DMS53 treated with DMSO at 0.1 percent for 48 hours (cell line): ENCODE measurements at regions not wholly inside any gene's neighbourhood (a gene's known extent, or its start where the extent isn't known, plus 50 kb on each side); places are given as distances from the start of the nearest gene placed in this dataset.
A peak's percentile ranks its signal among the peaks of the same experiment; 100 is the strongest.

Experiments
- DNase-seq: peaks from one replicate; lab custom pipeline; 2025; ENCODE audit not compliant: unreplicated experiment; lab: John Stamatoyannopoulos, UW

- DNase-seq: no peak
Observed at GRCh38 chr4:111466811-111467604, 678.2 kb upstream of the FAM241A start.

- DNase-seq: peak; percentile 0
Observed at GRCh38 chr4:111475001-111475400, 670.3 kb upstream of the FAM241A start.

GRCh38 chr4:111475666-111476065 lies 669.6 kb upstream of the FAM241A start:
- no peak for DNase-seq

- no peak for DNase-seq
Observed at GRCh38 chr4:111480510-111480909, 664.7 kb upstream of the FAM241A start.

- DNase-seq: no peak
Observed at GRCh38 chr4:111483375-111484169, 661.7 kb upstream of the FAM241A start.

- no peak for DNase-seq
Observed at GRCh38 chr4:111492496-111492895, 652.8 kb upstream of the FAM241A start.

- DNase-seq: no peak
Observed at GRCh38 chr4:111494471-111494870, 650.8 kb upstream of the FAM241A start.

- no peak for DNase-seq
Observed at GRCh38 chr4:111494971-111495370, 650.3 kb upstream of the FAM241A start.

- DNase-seq: no peak
Observed at GRCh38 chr4:111499291-111499690, 646.0 kb upstream of the FAM241A start.

GRCh38 chr4:111499706-111500105 lies 645.5 kb upstream of the FAM241A start:
- no peak for DNase-seq

- no peak for DNase-seq
Observed at GRCh38 chr4:111500858-111501257, 644.4 kb upstream of the FAM241A start.

GRCh38 chr4:111501946-111502345 lies 643.3 kb upstream of the FAM241A start:
- no peak for DNase-seq

GRCh38 chr4:111502626-111503025 lies 642.6 kb upstream of the FAM241A start:
- DNase-seq: no peak

GRCh38 chr4:111506706-111507105 lies 638.5 kb upstream of the FAM241A start:
- no peak for DNase-seq

- no peak for DNase-seq
Observed at GRCh38 chr4:111510535-111510934, 634.7 kb upstream of the FAM241A start.

GRCh38 chr4:111512081-111512783 lies 633.0 kb upstream of the FAM241A start:
- peak; percentile 11 for DNase-seq

GRCh38 chr4:111519683-111520082 lies 625.6 kb upstream of the FAM241A start:
- no peak for DNase-seq

GRCh38 chr4:111530446-111530845 lies 614.8 kb upstream of the FAM241A start:
- DNase-seq: no peak

- DNase-seq: no peak
Observed at GRCh38 chr4:111535792-111536191, 609.5 kb upstream of the FAM241A start.

- DNase-seq: no peak
Observed at GRCh38 chr4:111537165-111537564, 608.1 kb upstream of the FAM241A start.

GRCh38 chr4:111537871-111538270 lies 607.4 kb upstream of the FAM241A start:
- no peak for DNase-seq

- DNase-seq: no peak
Observed at GRCh38 chr4:111540671-111541070, 604.6 kb upstream of the FAM241A start.
